ENCODE measurements at regions not wholly inside any gene's neighbourhood (a gene's known extent, or its start where the extent isn't known, plus 50 kb on each side); places are given as distances from the start of the nearest gene placed in this dataset.

DNA sequence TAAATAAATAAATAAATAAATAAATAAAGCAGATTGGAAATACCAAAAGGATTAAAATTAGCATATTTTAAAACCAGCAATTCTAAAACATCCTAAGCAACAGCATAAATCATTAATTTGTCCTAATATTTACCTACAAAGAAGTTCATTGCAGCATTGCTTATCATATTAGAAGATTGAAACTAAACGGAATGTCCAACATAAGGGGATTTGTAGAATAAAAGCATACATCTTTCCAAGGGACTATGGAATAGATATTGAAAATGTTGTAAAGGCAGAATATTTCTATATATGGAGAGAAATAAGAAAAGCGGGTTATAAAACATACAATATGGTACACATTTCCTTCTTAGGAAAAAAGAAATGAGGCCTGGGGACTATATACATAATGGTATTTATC lies 71.1 kb upstream of the RFC3 start:
- Histone ChIP-seq H3K14ac (ENCODE audit: insufficient read depth, low read length) (no peak overlapping the region), H2BK12ac (ENCODE audit: insufficient read length, low read depth, low read length) (no peak overlapping the region), H2BK120ac (ENCODE audit: low read depth, low read length, poor library complexity, severe bottlenecking) (no peak overlapping the region), H4K91ac (ENCODE audit: insufficient read length, low read depth, low read length) (no peak overlapping the region), H3K4me2 (ENCODE audit: insufficient read depth, insufficient read length, low read length) (no peak overlapping the region), H3K23ac (ENCODE audit: insufficient read length, low read depth, low read length) (no peak overlapping the region), H3K27me3 (ENCODE audit: insufficient read depth, low read length) (no peaks in the 10 kb centered on the region), H3K23me2 (ENCODE audit: insufficient read length, low read depth, low read length, poor library complexity, severe bottlenecking) (no peaks in the 10 kb centered on the region), H3K9me3 (ENCODE audit: control insufficient read depth, low read depth, low read length) (no peaks in the 10 kb centered on the region), H2AK5ac (ENCODE audit: insufficient read length, low read length) (no peak overlapping the region), H3K79me1 (ENCODE audit: insufficient read depth, low read depth, low read length, poor library complexity, severe bottlenecking) (no peaks in the 10 kb centered on the region), H3K79me2 (ENCODE audit: insufficient read depth, low read length) (no peaks in the 10 kb centered on the region), H3K9ac (ENCODE audit: extremely low read depth, insufficient read length, low read length) (no peak overlapping the region), H3K4ac (ENCODE audit: low read depth, low read length) (no peak overlapping the region), H2BK5ac (ENCODE audit: insufficient read length, low read length) (no peak overlapping the region), H3K56ac (ENCODE audit: insufficient read length, low read depth, low read length) (no peak overlapping the region), H3T11ph (ENCODE audit: low read length) (no peak overlapping the region), H3K27ac (ENCODE audit: insufficient read length, low read depth, low read length) (no peak overlapping the region), H4K5ac (ENCODE audit: insufficient read length, low read depth, low read length) (no peak overlapping the region), H4K8ac (replicated peaks; ENCODE audit: insufficient read length, low read depth, low read length) (no peak overlapping the region), H2AFZ (ENCODE audit: low read length) (no peak overlapping the region), H2BK20ac (ENCODE audit: low read depth, low read length, poor library complexity, severe bottlenecking) (no peak overlapping the region), H3K18ac (ENCODE audit: insufficient read length, low read depth, low read length) (no peak overlapping the region), H3K4me1 (ENCODE audit: insufficient read depth, low read length) (no peaks in the 10 kb centered on the region), H4K20me1 (ENCODE audit: control insufficient read depth, insufficient read depth, insufficient read length) (no peaks in the 10 kb centered on the region), H2BK15ac (ENCODE audit: low read depth, low read length) (no peak overlapping the region)
- Mint-ChIP-seq H3K27me3 (ENCODE audit: low read depth) (no peaks in the 10 kb centered on the region; the same call in 1 of the 2 replicates), H3K9me3 (no peaks in the 10 kb centered on the region; a peak in 1 of 5 replicates), H3K36me3 (ENCODE audit: insufficient read depth in 1 of 3, low read depth in 3 of 3) (no peaks in the 10 kb centered on the region), H3K4me3 (no peak overlapping the region), H3K27ac (no peak overlapping the region; a peak in 1 of 7 replicates), H3K4me1 (peaks cover 2 to 5% of the 10 kb centered on the region in 2 experiments; a peak in 1 of 4 replicates)
- no CpG with 5 or more reads among the region's 2 CpGs for WGBS (ENCODE audit: extremely low coverage, insufficient read length, low lambda C conversion rate)
- TF ChIP-seq, protein P1, sequence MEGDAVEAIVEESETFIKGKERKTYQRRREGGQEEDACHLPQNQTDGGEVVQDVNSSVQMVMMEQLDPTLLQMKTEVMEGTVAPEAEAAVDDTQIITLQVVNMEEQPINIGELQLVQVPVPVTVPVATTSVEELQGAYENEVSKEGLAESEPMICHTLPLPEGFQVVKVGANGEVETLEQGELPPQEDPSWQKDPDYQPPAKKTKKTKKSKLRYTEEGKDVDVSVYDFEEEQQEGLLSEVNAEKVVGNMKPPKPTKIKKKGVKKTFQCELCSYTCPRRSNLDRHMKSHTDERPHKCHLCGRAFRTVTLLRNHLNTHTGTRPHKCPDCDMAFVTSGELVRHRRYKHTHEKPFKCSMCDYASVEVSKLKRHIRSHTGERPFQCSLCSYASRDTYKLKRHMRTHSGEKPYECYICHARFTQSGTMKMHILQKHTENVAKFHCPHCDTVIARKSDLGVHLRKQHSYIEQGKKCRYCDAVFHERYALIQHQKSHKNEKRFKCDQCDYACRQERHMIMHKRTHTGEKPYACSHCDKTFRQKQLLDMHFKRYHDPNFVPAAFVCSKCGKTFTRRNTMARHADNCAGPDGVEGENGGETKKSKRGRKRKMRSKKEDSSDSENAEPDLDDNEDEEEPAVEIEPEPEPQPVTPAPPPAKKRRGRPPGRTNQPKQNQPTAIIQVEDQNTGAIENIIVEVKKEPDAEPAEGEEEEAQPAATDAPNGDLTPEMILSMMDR (conservative IDR thresholded peaks at IDR 0.05) = no peak
- DNase-seq = no peak
